HG03457 (cell line): ENCODE measurements at regions not wholly inside any gene's neighbourhood (a gene's known extent, or its start where the extent isn't known, plus 50 kb on each side); places are given as distances from the start of the nearest gene placed in this dataset.

Experiments used
- ATAC-seq: cut with Tn5 transposase; IDR thresholded peaks from one replicate; pipeline ENCODE4 v1.9.1; 2021; ENCODE audit warnings: moderate number of reproducible peaks; ENCODE audit not compliant: unreplicated experiment

GRCh38 chr2:150983314-150983897 lies 278.3 kb downstream of the RBM43 start:
- ATAC-seq, result no peak

DNA sequence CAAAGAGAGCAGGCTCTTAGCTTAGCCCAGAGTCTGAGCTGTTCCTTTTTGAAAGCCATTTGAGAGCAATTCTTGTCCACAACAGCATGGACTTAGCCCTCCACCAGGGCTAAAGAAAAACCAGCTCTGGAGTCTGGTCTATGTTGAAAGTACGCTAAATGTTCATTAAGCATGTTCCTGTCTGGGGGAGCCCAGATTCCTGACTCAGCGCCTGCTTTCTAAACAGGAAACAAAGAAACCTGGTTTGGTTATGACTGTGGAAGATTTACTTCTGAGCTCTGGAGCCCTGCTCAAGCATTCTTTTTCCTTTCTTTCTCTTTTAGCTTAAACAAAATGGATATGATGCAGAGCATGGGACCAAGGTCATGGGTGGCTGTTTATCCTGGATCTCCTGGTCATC lies 279.8 kb downstream of the RBM43 start:
- no peak for ATAC-seq

DNA sequence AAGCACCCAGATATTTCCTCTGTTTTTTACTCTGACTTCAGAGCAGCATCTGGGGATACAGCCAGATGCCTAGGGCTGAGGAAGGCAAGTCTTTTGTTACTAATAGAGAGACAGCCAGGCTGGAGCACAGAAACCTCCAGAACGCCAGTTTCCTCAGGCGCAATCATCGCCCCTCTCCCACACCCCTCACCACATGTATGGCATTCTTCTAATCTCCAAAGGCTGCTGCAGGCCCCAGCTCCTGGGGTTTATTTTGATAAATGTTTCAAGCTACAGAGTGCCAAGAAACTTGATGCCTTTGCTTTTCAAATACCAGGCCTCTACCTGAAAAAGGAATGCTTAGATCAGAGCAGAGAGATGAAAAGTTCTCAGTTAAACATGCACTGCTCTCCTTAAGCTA lies 283.6 kb downstream of the RBM43 start:
- ATAC-seq, result no peak

DNA sequence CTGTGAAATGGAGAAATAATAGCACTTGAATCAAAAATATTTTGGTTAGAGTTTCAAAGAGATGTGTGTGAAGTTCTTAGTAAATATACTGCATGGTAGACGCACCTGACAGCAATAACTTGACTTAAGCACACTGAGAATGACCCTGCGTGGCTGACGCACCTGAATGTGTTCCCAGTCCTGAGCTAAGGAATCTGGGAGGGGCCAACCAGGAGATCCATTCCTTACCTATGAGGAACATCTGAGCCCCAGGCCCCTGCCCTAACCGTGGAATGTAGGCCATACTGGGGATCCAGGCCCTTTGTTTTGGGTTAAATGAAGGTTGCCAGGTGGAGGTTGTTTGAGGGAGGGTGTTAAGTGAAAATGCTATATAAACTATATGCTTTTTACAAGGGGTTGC lies 284.4 kb downstream of the RBM43 start:
- no peak for ATAC-seq

DNA sequence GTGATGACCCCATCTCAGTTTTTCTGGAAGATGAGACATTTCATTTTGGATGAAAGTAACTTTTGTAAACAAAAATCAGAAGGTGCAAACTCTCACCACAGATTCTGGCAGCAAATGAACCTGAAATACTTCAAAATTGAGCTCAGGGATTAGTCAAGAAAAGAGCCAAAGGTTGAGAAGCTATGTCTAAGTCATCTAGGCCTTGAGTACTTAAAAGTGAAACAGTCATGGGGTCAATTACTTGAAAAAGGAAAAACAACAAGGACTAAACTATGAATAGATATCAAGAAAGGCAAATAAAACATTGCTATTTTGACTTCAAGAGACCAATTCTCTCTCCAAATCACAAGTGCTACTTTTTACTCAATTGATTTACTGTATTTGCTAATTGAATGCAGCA lies 285.1 kb downstream of the RBM43 start:
- ATAC-seq, result no peak

DNA sequence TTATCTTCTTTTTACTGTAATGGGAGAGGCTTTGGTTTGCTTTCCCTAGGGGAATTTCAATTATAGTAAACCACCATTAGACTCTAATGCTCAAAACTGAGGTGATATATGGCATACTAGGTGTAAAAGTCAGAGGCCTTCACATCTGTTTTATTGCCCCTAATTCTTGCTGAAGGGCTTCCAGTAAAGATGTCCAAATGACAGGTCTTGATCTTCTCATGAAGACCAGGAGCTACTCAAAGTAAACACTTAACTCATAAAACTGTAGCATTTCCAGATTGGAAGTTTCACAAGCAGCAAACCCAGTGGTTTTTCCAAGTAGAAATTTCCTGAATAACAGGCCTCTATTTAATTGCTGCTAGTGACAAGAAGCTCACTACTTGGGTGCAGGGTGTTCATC lies 286.8 kb downstream of the RBM43 start:
- no peak for ATAC-seq

DNA sequence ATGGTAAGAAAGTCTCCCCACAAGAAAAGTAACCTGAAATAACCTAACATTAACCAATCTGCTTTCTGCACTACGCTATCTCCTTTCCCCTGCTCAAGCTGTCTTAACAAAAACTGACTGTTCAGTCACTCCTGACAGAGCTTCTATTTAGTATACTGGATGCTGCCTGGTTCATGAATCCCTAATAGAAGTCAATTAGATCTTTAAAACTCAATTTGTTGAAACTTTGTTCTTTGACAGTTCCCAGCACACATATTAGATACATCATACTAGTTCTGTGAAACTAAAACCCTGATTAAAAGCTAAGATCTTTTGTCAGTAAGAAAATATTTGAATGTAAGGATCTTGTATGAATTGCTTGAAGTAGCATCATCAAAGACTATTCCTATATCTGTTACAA lies 287.4 kb downstream of the RBM43 start:
- no peak for ATAC-seq

- no peak for ATAC-seq
These were observed 289.8 kb downstream of the RBM43 start for GRCh38 chr2:150971910-150972309.

DNA sequence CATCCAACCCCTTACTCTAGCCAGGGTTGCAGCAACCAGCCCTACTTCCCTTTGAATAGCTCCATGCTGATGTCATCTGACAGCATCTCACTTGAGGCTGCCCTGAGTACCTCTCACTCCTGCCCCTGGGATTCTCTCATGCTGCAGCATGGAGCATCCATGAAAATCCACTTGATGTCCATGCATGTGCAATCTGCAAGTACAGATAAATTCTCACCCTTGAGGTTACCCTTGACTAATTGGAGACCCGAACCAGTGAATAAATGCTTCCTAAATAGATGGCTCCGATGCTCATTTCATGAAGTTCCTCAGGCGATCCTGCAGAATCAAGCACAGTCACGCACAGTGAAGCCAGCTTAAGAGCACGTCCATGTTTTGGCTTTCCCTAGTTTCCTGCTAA lies 298.3 kb downstream of the RBM43 start:
- no peak for ATAC-seq

GRCh38 chr2:150955231-150955630 lies 306.4 kb downstream of the RBM43 start:
- ATAC-seq, result no peak

- no peak for ATAC-seq
These were observed 314.8 kb downstream of the RBM43 start for GRCh38 chr2:150946831-150947230.

DNA sequence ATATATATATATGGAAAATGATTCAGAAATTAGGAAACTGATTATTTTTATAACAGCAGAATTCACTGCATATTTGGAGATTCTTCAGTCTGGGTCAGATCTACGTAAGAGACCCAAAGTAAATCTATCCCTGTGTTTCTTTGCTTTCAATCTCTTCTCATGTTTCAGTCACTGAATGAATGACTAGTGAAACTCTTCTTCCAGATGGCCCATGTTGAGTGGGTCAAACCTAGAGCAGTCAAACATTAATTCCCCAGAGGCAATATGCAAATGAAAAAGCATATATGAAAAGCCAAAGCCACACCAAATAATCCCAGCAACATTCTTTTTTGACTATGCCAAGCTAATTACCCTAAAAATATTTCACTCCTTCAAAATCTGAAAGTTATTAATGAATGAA lies 317.3 kb downstream of the RBM43 start:
- no peak for ATAC-seq

- ATAC-seq, result no peak
These were observed 322.6 kb downstream of the RBM43 start for GRCh38 chr2:150939087-150939486.

DNA sequence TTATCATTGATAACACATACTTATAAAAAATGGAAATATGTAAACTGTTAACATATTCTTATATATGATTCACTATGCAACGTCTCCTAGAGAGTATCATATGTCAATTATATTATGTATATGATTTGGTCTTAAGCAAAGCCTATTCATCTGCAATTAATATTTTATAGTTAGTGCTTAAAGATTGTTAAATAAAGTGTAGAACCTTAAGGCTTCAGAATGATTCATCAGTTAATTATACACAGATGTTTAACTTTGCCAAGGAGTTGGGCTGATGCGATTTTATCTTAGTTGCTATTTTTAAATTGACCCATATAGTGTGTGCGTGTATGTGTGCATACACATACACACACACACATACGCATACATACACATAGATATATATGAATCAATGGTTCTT lies 323.1 kb downstream of the RBM43 start:
- ATAC-seq, result no peak

GRCh38 chr2:150937030-150937429 lies 324.6 kb downstream of the RBM43 start:
- ATAC-seq, result no peak

DNA sequence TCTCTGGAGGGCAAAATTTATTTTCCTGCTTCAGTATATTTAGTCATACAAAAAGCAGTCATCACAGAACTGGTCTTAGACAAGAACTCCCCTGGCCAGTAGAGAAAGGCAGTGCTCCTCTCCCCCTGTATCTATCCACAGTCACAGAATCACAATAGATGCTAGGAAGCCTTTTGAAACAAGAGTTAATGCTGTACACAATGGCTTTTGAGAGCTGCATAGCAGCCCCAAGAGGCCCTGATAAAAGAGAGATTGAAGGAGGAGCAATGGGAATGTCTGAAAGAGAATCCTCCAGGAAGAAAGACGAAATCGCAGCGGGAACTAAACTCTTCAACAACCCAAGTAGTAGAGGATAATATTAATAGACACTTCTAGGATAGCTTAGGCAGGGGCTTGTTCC lies 330.2 kb downstream of the RBM43 start:
- no peak for ATAC-seq

DNA sequence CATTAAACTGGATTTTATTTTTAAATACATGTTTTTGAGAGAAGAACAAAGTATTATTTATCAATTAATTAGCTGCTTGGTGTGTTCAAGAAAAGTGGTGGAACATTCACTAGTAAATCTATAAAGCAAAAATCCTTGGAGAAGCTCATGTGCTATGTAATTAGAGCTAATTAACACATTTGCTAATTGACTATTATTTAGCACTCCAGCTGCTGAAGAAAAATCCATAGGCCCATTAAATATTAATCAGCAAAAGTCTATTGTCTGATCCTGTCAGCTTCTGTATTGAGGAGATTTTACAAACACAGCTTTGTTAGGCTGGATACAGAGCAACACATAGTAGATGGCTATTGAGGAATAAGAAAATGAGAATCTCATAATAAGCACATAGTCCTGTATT lies 336.1 kb downstream of the RBM43 start:
- no peak for ATAC-seq

GRCh38 chr2:150924878-150925277 lies 336.8 kb downstream of the RBM43 start:
- no peak for ATAC-seq

- ATAC-seq, result no peak
These were observed 341.8 kb downstream of the RBM43 start for GRCh38 chr2:150919901-150920300.

- no peak for ATAC-seq
These were observed 343.5 kb downstream of the RBM43 start for GRCh38 chr2:150917961-150918713.

DNA sequence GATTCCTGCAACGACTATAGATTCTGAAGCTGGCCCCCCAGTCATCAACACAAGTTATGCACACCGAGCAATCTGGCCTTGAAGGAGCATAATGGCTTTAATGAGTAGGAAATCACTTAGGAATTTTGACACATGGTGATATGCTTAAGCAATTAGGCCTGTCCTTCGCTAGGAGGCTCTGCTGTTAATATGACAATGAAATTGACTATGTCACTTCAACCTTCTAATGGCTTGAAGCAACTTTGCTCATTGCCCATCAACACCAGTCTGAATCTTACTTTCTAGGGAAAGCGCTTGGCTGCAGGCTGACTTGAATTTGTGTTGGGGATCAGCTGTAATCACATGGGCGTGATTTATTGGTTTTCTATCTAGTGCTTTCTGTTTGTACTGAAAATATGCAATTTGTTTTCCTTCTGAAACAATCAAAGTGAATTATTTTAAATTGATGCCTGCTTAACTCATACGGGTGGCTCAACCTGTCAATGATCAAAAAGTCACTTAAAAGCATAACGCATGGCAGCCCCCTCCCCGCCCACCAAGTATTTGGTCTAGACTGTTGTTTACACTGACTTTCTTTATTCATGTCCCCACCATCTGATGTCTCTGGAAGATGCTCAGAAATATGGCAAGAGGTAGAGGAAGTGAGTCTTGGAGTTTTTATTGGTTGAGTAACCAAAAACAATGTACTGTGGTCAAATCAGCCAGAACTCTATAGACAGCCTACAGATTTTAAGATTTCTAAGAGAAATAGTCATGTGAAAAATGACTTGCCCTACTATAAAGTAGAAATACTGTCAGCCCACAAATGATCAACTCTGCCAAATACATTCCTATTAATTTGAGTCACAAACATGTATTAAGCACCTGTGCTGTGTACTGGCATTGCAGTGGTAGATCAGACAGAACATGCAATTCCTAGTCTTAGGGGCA lies 344.9 kb downstream of the RBM43 start:
- ATAC-seq, result no peak

- no peak for ATAC-seq
These were observed 349.8 kb downstream of the RBM43 start for GRCh38 chr2:150911766-150912280.
